ENCODE measurements at regions not wholly inside any gene's neighbourhood (a gene's known extent, or its start where the extent isn't known, plus 50 kb on each side); places are given as distances from the start of the nearest gene placed in this dataset.
"Not testable (repeated sequence)": the region's sequence is repeated elsewhere in the genome, so short reads cannot be mapped to it uniquely, and the experiment has no call there.

DNA sequence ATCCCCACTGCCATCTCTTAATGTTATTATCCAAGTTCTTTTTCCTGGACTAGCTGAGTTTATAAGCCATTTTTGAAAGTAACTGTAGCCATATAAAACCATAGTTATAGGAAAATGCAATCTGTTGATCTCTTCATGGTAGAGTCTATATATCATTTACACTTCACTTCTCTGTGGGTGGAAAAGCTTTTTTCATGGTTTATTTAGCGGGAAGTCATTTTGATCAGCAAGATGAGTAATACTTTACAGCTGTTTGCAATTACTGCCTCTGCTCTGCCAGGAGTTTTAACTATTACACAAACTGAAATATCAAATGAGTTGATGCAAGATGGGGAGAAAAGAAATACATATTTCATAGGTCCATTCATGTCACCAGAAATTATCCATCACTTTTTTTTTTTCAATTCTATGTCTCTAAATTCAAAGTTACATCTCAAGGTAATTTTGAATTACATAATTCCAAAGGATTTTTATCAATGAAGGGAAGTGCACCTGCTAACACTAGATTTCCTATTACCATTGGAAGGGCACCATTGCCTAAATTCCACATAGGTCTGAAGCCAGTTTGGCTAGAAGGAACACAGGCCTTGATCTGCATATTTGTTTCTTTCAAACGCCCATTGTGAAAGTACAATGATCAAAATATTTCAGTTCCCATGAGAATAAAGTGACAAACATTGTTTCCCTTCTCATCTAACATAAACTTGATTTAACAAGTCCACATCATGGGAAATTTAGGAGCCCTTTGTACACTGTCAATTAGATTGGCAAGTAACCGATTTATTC is 296.7 kb downstream of the ZNF326 start:
- WGBS (ENCODE audit: missing lambda C conversion rate), result 9% methylated on average over 3 of the region's 3 CpGs
- Histone ChIP-seq H3K27ac (no peak overlapping the region), H3K9me3 (no peaks in the 10 kb centered on the region), H3K4me1 (no peaks in the 10 kb centered on the region), H3K4me2 (no peak overlapping the region), H3K4me3 (no peak overlapping the region)
- DNase-seq (ENCODE audit: low read depth in 1 of 2, low spot score in 1 of 2) (no peak), ATAC-seq (no peak), FAIRE-seq (no peak)
- TF ChIP-seq MYC (IDR thresholded peaks at IDR 0.05; ENCODE audit: borderline replicate concordance, low read length), result no peak
- TF ChIP-seq ZNF302 (CRISPR knock-in tag; IDR thresholded peaks at IDR 0.05), result no peak
- no peak for TF ChIP-seq HEYL (CRISPR knock-in tag; IDR thresholded peaks at IDR 0.05)
- TF ChIP-seq ZSCAN20 (CRISPR knock-in tag; IDR thresholded peaks at IDR 0.05), result no peak
- TF ChIP-seq, protein P1, sequence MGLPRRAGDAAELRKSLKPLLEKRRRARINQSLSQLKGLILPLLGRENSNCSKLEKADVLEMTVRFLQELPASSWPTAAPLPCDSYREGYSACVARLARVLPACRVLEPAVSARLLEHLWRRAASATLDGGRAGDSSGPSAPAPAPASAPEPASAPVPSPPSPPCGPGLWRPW (IDR thresholded peaks at IDR 0.05), result no peak
- TF ChIP-seq, protein P2, sequence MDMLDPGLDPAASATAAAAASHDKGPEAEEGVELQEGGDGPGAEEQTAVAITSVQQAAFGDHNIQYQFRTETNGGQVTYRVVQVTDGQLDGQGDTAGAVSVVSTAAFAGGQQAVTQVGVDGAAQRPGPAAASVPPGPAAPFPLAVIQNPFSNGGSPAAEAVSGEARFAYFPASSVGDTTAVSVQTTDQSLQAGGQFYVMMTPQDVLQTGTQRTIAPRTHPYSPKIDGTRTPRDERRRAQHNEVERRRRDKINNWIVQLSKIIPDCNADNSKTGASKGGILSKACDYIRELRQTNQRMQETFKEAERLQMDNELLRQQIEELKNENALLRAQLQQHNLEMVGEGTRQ (IDR thresholded peaks at IDR 0.05), result no peak
- TF ChIP-seq TP53 (CRISPR knock-in tag; IDR thresholded peaks at IDR 0.05), result no peak
- TF ChIP-seq, protein P3, sequence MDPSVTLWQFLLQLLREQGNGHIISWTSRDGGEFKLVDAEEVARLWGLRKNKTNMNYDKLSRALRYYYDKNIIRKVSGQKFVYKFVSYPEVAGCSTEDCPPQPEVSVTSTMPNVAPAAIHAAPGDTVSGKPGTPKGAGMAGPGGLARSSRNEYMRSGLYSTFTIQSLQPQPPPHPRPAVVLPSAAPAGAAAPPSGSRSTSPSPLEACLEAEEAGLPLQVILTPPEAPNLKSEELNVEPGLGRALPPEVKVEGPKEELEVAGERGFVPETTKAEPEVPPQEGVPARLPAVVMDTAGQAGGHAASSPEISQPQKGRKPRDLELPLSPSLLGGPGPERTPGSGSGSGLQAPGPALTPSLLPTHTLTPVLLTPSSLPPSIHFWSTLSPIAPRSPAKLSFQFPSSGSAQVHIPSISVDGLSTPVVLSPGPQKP (IDR thresholded peaks at IDR 0.05; ENCODE audit: low read depth, low read length), result no peak
- no peak for TF ChIP-seq FOXS1 (CRISPR knock-in tag; IDR thresholded peaks at IDR 0.05)
- TF ChIP-seq RFX5 (IDR thresholded peaks at IDR 0.05), result no peak
- no peak for TF ChIP-seq RNF2 (IDR thresholded peaks at IDR 0.05; ENCODE audit: borderline replicate concordance, low read depth)
- no peak for TF ChIP-seq RAD21 (conservative IDR thresholded peaks at IDR 0.05 in 1 of 2, IDR thresholded peaks at IDR 0.05 in 1 of 2)
- TF ChIP-seq NFE2L2 (conservative IDR thresholded peaks at IDR 0.05; ENCODE audit: low read length), result no peak
- TF ChIP-seq MAZ (IDR thresholded peaks at IDR 0.05; ENCODE audit: borderline replicate concordance, low read depth, low read length), result no peak
- TF ChIP-seq HOXB5 (CRISPR knock-in tag; IDR thresholded peaks at IDR 0.05), result no peak
- POLR2A ChIA-PET, result no interaction called here
- CTCF ChIA-PET, result no interaction called here

DNA sequence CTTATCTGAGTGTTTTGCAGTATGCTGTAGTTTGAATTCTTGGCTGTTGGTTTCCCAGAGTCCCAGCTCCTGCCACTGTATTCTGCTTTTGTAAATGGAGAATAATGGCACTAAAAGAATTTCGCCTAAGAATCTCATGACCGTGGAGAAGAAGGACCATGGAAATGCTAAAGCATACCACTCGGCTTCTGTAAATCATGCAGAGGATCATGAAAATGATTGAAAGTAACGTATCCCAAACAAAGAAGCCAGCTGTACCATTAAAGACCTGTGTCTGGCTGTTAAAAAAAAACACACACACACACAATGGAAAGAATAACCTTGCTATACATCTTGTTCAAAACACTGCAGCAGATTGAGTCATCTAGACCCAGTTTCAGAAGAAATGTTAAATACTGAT is 287.9 kb downstream of the ZNF326 start:
- Histone ChIP-seq H3K9me3 (no peaks in the 10 kb centered on the region), H3K4me3 (no peak overlapping the region), H3K4me2 (no peak overlapping the region), H3K27ac (no peak overlapping the region), H3K4me1 (no peaks in the 10 kb centered on the region)
- 1% methylated on average over 4 of the region's 4 CpGs for WGBS (ENCODE audit: missing lambda C conversion rate)
- no peak for DNase-seq (ENCODE audit: low read depth in 1 of 2, low spot score in 1 of 2)
- CTCF ChIA-PET, result no interaction called here
- no peak for FAIRE-seq
- TF ChIP-seq JUN (IDR thresholded peaks at IDR 0.05), result no peak
- TF ChIP-seq CBX8 (IDR thresholded peaks at IDR 0.05), result no peak
- TF ChIP-seq, protein P4, sequence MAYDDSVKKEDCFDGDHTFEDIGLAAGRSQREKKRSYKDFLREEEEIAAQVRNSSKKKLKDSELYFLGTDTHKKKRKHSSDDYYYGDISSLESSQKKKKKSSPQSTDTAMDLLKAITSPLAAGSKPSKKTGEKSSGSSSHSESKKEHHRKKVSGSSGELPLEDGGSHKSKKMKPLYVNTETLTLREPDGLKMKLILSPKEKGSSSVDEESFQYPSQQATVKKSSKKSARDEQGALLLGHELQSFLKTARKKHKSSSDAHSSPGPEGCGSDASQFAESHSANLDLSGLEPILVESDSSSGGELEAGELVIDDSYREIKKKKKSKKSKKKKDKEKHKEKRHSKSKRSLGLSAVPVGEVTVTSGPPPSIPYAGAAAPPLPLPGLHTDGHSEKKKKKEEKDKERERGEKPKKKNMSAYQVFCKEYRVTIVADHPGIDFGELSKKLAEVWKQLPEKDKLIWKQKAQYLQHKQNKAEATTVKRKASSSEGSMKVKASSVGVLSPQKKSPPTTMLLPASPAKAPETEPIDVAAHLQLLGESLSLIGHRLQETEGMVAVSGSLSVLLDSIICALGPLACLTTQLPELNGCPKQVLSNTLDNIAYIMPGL (CRISPR knock-in tag; IDR thresholded peaks at IDR 0.05; ENCODE audit: borderline replicate concordance), result no peak
- TF ChIP-seq, protein P5, sequence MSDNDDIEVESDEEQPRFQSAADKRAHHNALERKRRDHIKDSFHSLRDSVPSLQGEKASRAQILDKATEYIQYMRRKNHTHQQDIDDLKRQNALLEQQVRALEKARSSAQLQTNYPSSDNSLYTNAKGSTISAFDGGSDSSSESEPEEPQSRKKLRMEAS (IDR thresholded peaks at IDR 0.05), result no peak
- TF ChIP-seq KDM5A (IDR thresholded peaks at IDR 0.05), result no peak
- TF ChIP-seq FOSL2 (IDR thresholded peaks at IDR 0.05), result no peak
- no peak for TF ChIP-seq FOSL2 (CRISPR knock-in tag; IDR thresholded peaks at IDR 0.05)
- no peak for TF ChIP-seq MYC (IDR thresholded peaks at IDR 0.05; ENCODE audit: borderline replicate concordance, low read length)
- TF ChIP-seq CBX2 (IDR thresholded peaks at IDR 0.05; ENCODE audit: borderline replicate concordance, low read depth), result no peak
- TF ChIP-seq, protein P6, sequence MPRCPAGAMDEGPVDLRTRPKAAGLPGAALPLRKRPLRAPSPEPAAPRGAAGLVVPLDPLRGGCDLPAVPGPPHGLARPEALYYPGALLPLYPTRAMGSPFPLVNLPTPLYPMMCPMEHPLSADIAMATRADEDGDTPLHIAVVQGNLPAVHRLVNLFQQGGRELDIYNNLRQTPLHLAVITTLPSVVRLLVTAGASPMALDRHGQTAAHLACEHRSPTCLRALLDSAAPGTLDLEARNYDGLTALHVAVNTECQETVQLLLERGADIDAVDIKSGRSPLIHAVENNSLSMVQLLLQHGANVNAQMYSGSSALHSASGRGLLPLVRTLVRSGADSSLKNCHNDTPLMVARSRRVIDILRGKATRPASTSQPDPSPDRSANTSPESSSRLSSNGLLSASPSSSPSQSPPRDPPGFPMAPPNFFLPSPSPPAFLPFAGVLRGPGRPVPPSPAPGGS (IDR thresholded peaks at IDR 0.05), result no peak
- no peak for TF ChIP-seq FOXS1 (CRISPR knock-in tag; IDR thresholded peaks at IDR 0.05)
- no peak for TF ChIP-seq RARB (CRISPR knock-in tag; IDR thresholded peaks at IDR 0.05)
- no peak for TF ChIP-seq SMC3 (IDR thresholded peaks at IDR 0.05)
- no peak for TF ChIP-seq MAFK (IDR thresholded peaks at IDR 0.05; ENCODE audit: partially characterized antibody)
- TF ChIP-seq SREBF2 (IDR thresholded peaks at IDR 0.05), result no peak
- no peak for TF ChIP-seq EHF (CRISPR knock-in tag; IDR thresholded peaks at IDR 0.05)
- no peak for TF ChIP-seq KDM1A (IDR thresholded peaks at IDR 0.05; ENCODE audit: low read depth)
- no peak for TF ChIP-seq GATA3 (IDR thresholded peaks at IDR 0.05; ENCODE audit: borderline replicate concordance)
- POLR2A ChIA-PET, result no interaction called here
- no peak for ATAC-seq

DNA sequence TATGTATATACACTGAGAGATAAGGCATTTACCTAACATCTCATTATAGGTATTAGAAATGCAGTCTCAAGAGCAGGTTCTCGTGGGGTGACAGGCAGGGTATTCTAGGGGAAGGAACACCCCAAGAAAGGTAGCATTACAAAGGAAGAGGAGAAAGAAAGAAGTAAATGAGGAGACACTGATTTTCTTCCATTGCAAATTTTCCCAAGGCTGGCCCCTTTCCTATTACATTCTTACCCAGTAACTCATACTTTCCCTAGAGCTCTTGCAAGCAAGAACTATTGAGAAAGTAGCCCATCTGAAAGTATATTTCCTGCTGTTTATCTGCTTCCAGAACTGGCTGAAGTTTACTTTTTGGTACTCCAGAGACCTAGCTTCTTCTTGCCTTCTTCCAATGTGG is 287.0 kb downstream of the ZNF326 start:
- H3K9me3 ChIP-seq; CTCF ChIA-PET; POLR2A ChIA-PET; ATAC-seq; H3K4me3 ChIP-seq; FAIRE-seq; H3K27ac ChIP-seq; H3K4me2 ChIP-seq; DNase-seq (ENCODE audit: low read depth in 1 of 2, low spot score in 1 of 2); H3K4me1 ChIP-seq: not testable (repeated sequence)
- 0% methylated on average over 1 of the region's 1 CpG for WGBS (ENCODE audit: missing lambda C conversion rate)
